HCT116 (cell line): ENCODE measurements at regions not wholly inside any gene's neighbourhood (a gene's known extent, or its start where the extent isn't known, plus 50 kb on each side); places are given as distances from the start of the nearest gene placed in this dataset.

Experiments
- ATAC-seq: fragments of 200-7000 bp; cut with Tn5 transposase; 2 replicates; pipeline ENCODE4 v1.9.1; 2020; ENCODE audit warnings: mild to moderate bottlenecking, moderate library complexity
- BruUV-seq: library from RNA; stranded (reverse); fragments of 400-500 nt; replicated peaks from 2 replicates; lab custom pipeline; 2021; lab: Mats Ljungman, UMichigan
- CTCF ChIA-PET: fragments of 300-600 bp; sonication (Branson Sonifier 250); formaldehyde crosslinking; loops from one replicate; lab custom pipeline; 2021; ENCODE audit warnings: antibody characterized with exemption; lab: Charles Lee
- POLR2A ChIA-PET: fragments of 300-600, 350-600 bp; sonication (Branson Sonifier 250); formaldehyde crosslinking; loops from one replicate; lab custom pipeline; 2021; ENCODE audit warnings: antibody characterized with exemption; lab: Charles Lee
- RAD21 ChIA-PET, 2 experiments: fragments of 300-600 bp; sonication (Branson Sonifier 250); formaldehyde crosslinking; loops; one replicate each; lab custom pipeline; 2023; ENCODE audit warnings: low total read pairs in 2 of 2; ENCODE audit not compliant: uncharacterized antibody in 2 of 2, unreplicated experiment in 2 of 2, low non-redundant PET in 1 of 2; lab: Charles Lee
- DNase-seq: peaks from one replicate; pipeline ENCODE4 v3.0.0-alpha.2; 2010; ENCODE audit warnings: low read depth, low spot score
- H2AFZ ChIP-seq: fragments of 200-600 bp; shearing (Covaris generic), sonication (generic); 2 replicates; pipeline ENCODE4 v1.6.1; 2017; ENCODE audit warnings: low read depth, mixed run types, mixed read lengths, antibody characterized with exemption, low read length; ENCODE audit not compliant: poor library complexity, severe bottlenecking
- H3K27ac ChIP-seq: 2 replicates; pipeline ENCODE4 v1.5.1; 2012; ENCODE audit warnings: low read depth, low read length
- H3K27me3 ChIP-seq: fragments of 200-600 bp; sonication (generic); 2 replicates; pipeline ENCODE4 v1.6.1; 2016; ENCODE audit warnings: mixed run types, low read length, mixed read lengths; ENCODE audit not compliant: insufficient read depth
- H3K36me3 ChIP-seq, 2 experiments: fragments of 200-500 bp in 1 of 2; fragments of 200-600 bp in 1 of 2; sonication (Bioruptor generic) in 1 of 2; sonication (generic) in 1 of 2; 2 replicates each; pipeline versions ENCODE4 v1.5.1 to v1.6.1; 2014 to 2016; ENCODE audit warnings: low read length in 2 of 2, inconsistent platforms in 1 of 2, mixed read lengths in 1 of 2, mixed run types in 1 of 2; ENCODE audit not compliant: insufficient read depth in 2 of 2, control insufficient read depth in 1 of 2
- H3K4me1 ChIP-seq, 2 experiments: fragments of 200-600 bp in 1 of 2; sonication (generic) in 1 of 2; 2 replicates each; pipeline versions ENCODE4 v1.5.1 to v1.6.1; 2012 to 2017; ENCODE audit warnings: low read length in 2 of 2, inconsistent platforms in 1 of 2, mild to moderate bottlenecking in 1 of 2, mixed read lengths in 1 of 2, mixed run types in 1 of 2, moderate library complexity in 1 of 2; ENCODE audit not compliant: insufficient read depth in 2 of 2, control insufficient read depth in 1 of 2
- H3K4me2 ChIP-seq: fragments of 200-600 bp; sonication (generic); 2 replicates; pipeline ENCODE4 v1.6.1; 2017; ENCODE audit warnings: mixed run types, low read length, mixed read lengths
- H3K4me3 ChIP-seq, 2 experiments: fragments of 200-600 bp in 1 of 2; sonication (generic) in 1 of 2; replicated peaks in 1 of 2; 2 replicates each; pipeline ENCODE4 v1.5.1; 2011 to 2016; ENCODE audit warnings: low read length in 2 of 2, control low read depth in 1 of 2, low read depth in 1 of 2, mild to moderate bottlenecking in 1 of 2, mixed read lengths in 1 of 2, mixed run types in 1 of 2
- H3K79me2 ChIP-seq: fragments of 200-600 bp; sonication (generic); 2 replicates; pipeline ENCODE4 v1.6.1; 2017; ENCODE audit warnings: mild to moderate bottlenecking, mixed run types, low read length, moderate library complexity, mixed read lengths; ENCODE audit not compliant: insufficient read depth
- H3K9ac ChIP-seq: fragments of 200-600 bp; sonication (generic); 2 replicates; pipeline ENCODE4 v1.6.1; 2016; ENCODE audit warnings: low read length, mixed read lengths
- H3K9me2 ChIP-seq: fragments of 200-600 bp; sonication (generic), shearing (Covaris generic); 2 replicates; pipeline ENCODE4 v1.6.1; 2017; ENCODE audit warnings: mixed run types, mild to moderate bottlenecking, moderate library complexity; ENCODE audit not compliant: insufficient read depth
- H3K9me3 ChIP-seq, 2 experiments: fragments of 200-500 bp in 1 of 2; fragments of 200-600 bp in 1 of 2; sonication (Bioruptor generic) in 1 of 2; sonication (generic) in 1 of 2; 2 replicates each; pipeline ENCODE4 v1.6.1; 2014 to 2017; ENCODE audit warnings: low read length in 2 of 2, mixed read lengths in 2 of 2, inconsistent platforms in 1 of 2, low read depth in 1 of 2, mild to moderate bottlenecking in 1 of 2, mixed run types in 1 of 2, moderate library complexity in 1 of 2; ENCODE audit not compliant: control insufficient read depth in 1 of 2, insufficient read depth in 1 of 2
- H4K20me1 ChIP-seq: fragments of 200-600 bp; sonication (generic), shearing (Covaris generic); 2 replicates; pipeline ENCODE4 v1.6.1; 2017; ENCODE audit warnings: mixed run types, mild to moderate bottlenecking, moderate library complexity; ENCODE audit not compliant: insufficient read depth
- CEBPB ChIP-seq: IDR thresholded peaks from 2 replicates; pipeline ENCODE4 v1.6.1; 2012; ENCODE audit warnings: low read depth
- EGR1 ChIP-seq: IDR thresholded peaks from 2 replicates; pipeline ENCODE4 v1.6.1; 2012; ENCODE audit warnings: low read depth
- ELF1 ChIP-seq: IDR thresholded peaks from 2 replicates; pipeline ENCODE4 v1.6.1; 2012; ENCODE audit warnings: low read depth, borderline replicate concordance
- EZH2 ChIP-seq: fragments of 200-600 bp; sonication (generic); IDR thresholded peaks from 2 replicates; pipeline ENCODE4 v1.6.1; 2017; ENCODE audit warnings: antibody characterized with exemption, mixed run types
- EZH2phosphoT487 ChIP-seq: fragments of 200-600 bp; IDR thresholded peaks from 2 replicates; pipeline ENCODE4 v1.6.1; 2018; ENCODE audit warnings: antibody characterized with exemption, borderline replicate concordance
- FOSL1 ChIP-seq: IDR thresholded peaks from 2 replicates; pipeline ENCODE4 v1.6.1; 2012; ENCODE audit warnings: low read depth
- JUND ChIP-seq: IDR thresholded peaks from 2 replicates; pipeline ENCODE4 v1.6.1; 2012
- POLR2A ChIP-seq: IDR thresholded peaks from 2 replicates; pipeline ENCODE4 v1.7.0; 2011; ENCODE audit warnings: borderline replicate concordance; ENCODE audit not compliant: insufficient read depth, insufficient read length; ENCODE audit errors: extremely low read depth
- POLR2AphosphoS5 ChIP-seq: IDR thresholded peaks from 2 replicates; pipeline ENCODE4 v1.6.1; 2011; ENCODE audit warnings: mild to moderate bottlenecking, low read depth, low read length, moderate library complexity
- RAD21 ChIP-seq: IDR thresholded peaks from 2 replicates; pipeline ENCODE4 v1.6.1; 2012; ENCODE audit warnings: low read depth, mild to moderate bottlenecking
- SIN3A ChIP-seq: IDR thresholded peaks from 2 replicates; pipeline ENCODE4 v1.6.1; 2012; ENCODE audit warnings: low read depth
- TCF7L2 ChIP-seq: IDR thresholded peaks from 2 replicates; pipeline ENCODE4 v1.7.0; 2011; ENCODE audit warnings: borderline replicate concordance, inconsistent platforms; ENCODE audit not compliant: insufficient read depth, insufficient read length; ENCODE audit errors: extremely low read depth
- ZFX ChIP-seq: fragments of 450-650 bp; IDR thresholded peaks from 2 replicates; pipeline ENCODE4 v1.6.1; 2017
- ZNF274 ChIP-seq: fragments of 200-500 bp; sonication (Bioruptor generic); IDR thresholded peaks from 2 replicates; pipeline ENCODE4 v1.6.1; 2014; ENCODE audit warnings: mild to moderate bottlenecking, low read depth, low read length, inconsistent platforms
- intact Hi-C: fragments of 100-400 bp; cut with micrococcal nuclease; formaldehyde crosslinking; loops from 2 replicates; pipeline ENCODE4 v1.10.0; 2022
- TF ChIP-seq, protein P1 (sequence below): IDR thresholded peaks from 2 replicates; pipeline ENCODE4 v1.6.1; 2012; ENCODE audit warnings: low read depth
- TF ChIP-seq, protein P2 (sequence below): IDR thresholded peaks from 2 replicates; pipeline ENCODE4 v1.6.1; 2012
- TF ChIP-seq, protein P3 (sequence below), 3 experiments: fragments of 200-600 bp in 1 of 3; sonication (generic) in 1 of 3; IDR thresholded peaks in 2 of 3; conservative IDR thresholded peaks in 1 of 3; 2 replicates each; pipeline ENCODE4 v1.5.1; 2012 to 2017; ENCODE audit warnings: low read depth in 2 of 3, low read length in 2 of 3, antibody characterized with exemption in 1 of 3, borderline replicate concordance in 1 of 3, control low read depth in 1 of 3, mild to moderate bottlenecking in 1 of 3, mixed read lengths in 1 of 3, mixed run types in 1 of 3, moderate library complexity in 1 of 3; ENCODE audit not compliant: insufficient read depth in 1 of 3

DNA sequence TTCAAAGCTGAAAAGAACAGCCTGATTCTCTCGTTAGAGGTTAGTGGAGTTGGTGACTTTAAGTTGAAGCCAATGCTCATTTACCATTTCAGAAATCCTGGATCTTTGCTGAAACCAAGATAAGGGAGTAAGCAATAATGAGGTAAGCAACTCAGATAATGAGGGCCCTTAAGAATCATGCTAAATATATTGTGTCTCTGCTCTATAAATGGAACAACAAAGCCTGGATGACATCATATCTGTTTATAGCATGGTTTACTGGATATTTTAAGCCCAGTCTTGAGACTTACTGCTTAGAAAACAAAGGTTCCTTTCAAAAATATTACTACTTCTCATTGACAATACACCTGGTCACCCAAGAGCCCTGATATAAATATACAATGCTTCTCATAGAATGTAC, 276.7 kb upstream of the PPARGC1A start (continued):
- TF ChIP-seq, protein P1, sequence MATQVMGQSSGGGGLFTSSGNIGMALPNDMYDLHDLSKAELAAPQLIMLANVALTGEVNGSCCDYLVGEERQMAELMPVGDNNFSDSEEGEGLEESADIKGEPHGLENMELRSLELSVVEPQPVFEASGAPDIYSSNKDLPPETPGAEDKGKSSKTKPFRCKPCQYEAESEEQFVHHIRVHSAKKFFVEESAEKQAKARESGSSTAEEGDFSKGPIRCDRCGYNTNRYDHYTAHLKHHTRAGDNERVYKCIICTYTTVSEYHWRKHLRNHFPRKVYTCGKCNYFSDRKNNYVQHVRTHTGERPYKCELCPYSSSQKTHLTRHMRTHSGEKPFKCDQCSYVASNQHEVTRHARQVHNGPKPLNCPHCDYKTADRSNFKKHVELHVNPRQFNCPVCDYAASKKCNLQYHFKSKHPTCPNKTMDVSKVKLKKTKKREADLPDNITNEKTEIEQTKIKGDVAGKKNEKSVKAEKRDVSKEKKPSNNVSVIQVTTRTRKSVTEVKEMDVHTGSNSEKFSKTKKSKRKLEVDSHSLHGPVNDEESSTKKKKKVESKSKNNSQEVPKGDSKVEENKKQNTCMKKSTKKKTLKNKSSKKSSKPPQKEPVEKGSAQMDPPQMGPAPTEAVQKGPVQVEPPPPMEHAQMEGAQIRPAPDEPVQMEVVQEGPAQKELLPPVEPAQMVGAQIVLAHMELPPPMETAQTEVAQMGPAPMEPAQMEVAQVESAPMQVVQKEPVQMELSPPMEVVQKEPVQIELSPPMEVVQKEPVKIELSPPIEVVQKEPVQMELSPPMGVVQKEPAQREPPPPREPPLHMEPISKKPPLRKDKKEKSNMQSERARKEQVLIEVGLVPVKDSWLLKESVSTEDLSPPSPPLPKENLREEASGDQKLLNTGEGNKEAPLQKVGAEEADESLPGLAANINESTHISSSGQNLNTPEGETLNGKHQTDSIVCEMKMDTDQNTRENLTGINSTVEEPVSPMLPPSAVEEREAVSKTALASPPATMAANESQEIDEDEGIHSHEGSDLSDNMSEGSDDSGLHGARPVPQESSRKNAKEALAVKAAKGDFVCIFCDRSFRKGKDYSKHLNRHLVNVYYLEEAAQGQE, result no peak
- TF ChIP-seq ZNF274, result no peak

DNA sequence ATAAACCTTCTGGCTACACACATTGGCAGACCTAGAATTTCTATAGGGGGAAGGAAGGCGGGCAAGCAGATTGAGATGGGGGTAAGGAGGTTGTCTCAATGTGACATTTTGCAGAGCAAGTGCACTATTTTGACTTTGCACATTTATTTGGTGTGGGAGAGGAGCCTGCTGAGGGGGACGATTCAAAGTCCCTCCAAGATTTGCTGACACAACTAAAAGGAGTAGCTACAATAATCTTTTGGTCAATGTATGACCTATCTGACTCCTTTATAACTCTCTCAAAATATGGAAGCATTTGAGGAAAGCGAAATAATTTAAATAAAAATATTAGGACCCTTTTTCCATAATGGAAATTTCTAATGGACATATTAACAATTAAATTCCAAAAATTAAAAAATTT, 274.9 kb upstream of the PPARGC1A start:
- Histone ChIP-seq H3K79me2 (no peaks in the 10 kb centered on the region), H3K9ac (no peak overlapping the region), H3K9me3 (no peaks in the 10 kb centered on the region; a peak in 1 of 4 replicates), H3K4me1 (no peaks in the 10 kb centered on the region), H3K4me2 (no peak overlapping the region), H3K27me3 (no peaks in the 10 kb centered on the region), H2AFZ (no peak overlapping the region), H3K4me3 (no peak overlapping the region), H3K9me2 (no peaks in the 10 kb centered on the region), H3K36me3 (no peaks in the 10 kb centered on the region), H3K27ac (no peak overlapping the region), H4K20me1 (no peaks in the 10 kb centered on the region)
- ChIA-PET RAD21 (no interaction called here), CTCF (no interaction called here), POLR2A (no interaction called here)
- no peak for ATAC-seq
- no peak for DNase-seq
- no TSS peak for BruUV-seq
- intact Hi-C loops, result no loop called here
- TF ChIP-seq ZFX (no peak), ELF1 (no peak), RAD21 (no peak), EZH2phosphoT487 (no peak), JUND (no peak), EZH2 (no peak), TCF7L2 (no peak), POLR2A (no peak), FOSL1 (no peak), SIN3A (no peak), EGR1 (no peak), CEBPB (no peak), POLR2AphosphoS5 (no peak)
- TF ChIP-seq, protein P2, sequence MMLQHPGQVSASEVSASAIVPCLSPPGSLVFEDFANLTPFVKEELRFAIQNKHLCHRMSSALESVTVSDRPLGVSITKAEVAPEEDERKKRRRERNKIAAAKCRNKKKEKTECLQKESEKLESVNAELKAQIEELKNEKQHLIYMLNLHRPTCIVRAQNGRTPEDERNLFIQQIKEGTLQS, result no peak
- TF ChIP-seq, protein P1, result no peak
- TF ChIP-seq, protein P3, sequence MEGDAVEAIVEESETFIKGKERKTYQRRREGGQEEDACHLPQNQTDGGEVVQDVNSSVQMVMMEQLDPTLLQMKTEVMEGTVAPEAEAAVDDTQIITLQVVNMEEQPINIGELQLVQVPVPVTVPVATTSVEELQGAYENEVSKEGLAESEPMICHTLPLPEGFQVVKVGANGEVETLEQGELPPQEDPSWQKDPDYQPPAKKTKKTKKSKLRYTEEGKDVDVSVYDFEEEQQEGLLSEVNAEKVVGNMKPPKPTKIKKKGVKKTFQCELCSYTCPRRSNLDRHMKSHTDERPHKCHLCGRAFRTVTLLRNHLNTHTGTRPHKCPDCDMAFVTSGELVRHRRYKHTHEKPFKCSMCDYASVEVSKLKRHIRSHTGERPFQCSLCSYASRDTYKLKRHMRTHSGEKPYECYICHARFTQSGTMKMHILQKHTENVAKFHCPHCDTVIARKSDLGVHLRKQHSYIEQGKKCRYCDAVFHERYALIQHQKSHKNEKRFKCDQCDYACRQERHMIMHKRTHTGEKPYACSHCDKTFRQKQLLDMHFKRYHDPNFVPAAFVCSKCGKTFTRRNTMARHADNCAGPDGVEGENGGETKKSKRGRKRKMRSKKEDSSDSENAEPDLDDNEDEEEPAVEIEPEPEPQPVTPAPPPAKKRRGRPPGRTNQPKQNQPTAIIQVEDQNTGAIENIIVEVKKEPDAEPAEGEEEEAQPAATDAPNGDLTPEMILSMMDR (IDR thresholded peaks at IDR 0.05 in 2 of 3, conservative IDR thresholded peaks at IDR 0.05 in 1 of 3; ENCODE audit: borderline replicate concordance in 1 of 3, insufficient read depth in 1 of 3, low read depth in 2 of 3, low read length in 2 of 3), result no peak
